Fibroblast of lung (primary cell): ENCODE measurements at regions not wholly inside any gene's neighbourhood (a gene's known extent, or its start where the extent isn't known, plus 50 kb on each side); places are given as distances from the start of the nearest gene placed in this dataset.

Experiments used
- DNase-seq, 2 donors: peaks; one replicate each; pipeline versions ENCODE4 v3.0.0 to v3.0.0-alpha.2; 2010; ENCODE audit warnings: low read depth in 2 of 2
- H2AFZ ChIP-seq: 2 replicates; pipeline ENCODE4 v1.5.1; 2012; ENCODE audit warnings: low read length, control low read depth, inconsistent platforms
- H3K27ac ChIP-seq: 2 replicates; pipeline ENCODE4 v1.5.1; 2011; ENCODE audit warnings: low read length, control low read depth; ENCODE audit not compliant: insufficient read depth
- H3K27me3 ChIP-seq: 2 replicates; pipeline ENCODE4 v1.5.1; 2011; ENCODE audit warnings: mild to moderate bottlenecking, low read length; ENCODE audit not compliant: control insufficient read depth, insufficient read depth
- H3K36me3 ChIP-seq: 2 replicates; pipeline ENCODE4 v1.5.1; 2011; ENCODE audit warnings: low read length; ENCODE audit not compliant: control insufficient read depth, insufficient read depth
- H3K4me1 ChIP-seq: 2 replicates; pipeline ENCODE4 v1.5.1; 2011; ENCODE audit warnings: low read length; ENCODE audit not compliant: control insufficient read depth, insufficient read depth; ENCODE audit errors: extremely low read depth
- H3K4me2 ChIP-seq: 2 replicates; pipeline ENCODE4 v1.5.1; 2011; ENCODE audit warnings: low read length, control low read depth; ENCODE audit not compliant: insufficient read depth; ENCODE audit errors: extremely low read depth
- H3K4me3 ChIP-seq, 4 experiments: fragments of 200-600 bp in 1 of 4; sonication (generic) in 1 of 4; replicated peaks in 1 of 4; 2 replicates each; pipeline ENCODE4 v1.5.1; 2011 to 2016; ENCODE audit warnings: low read length in 4 of 4, low read depth in 3 of 4, mild to moderate bottlenecking in 3 of 4, control low read depth in 2 of 4, inconsistent platforms in 1 of 4, mixed read lengths in 1 of 4; ENCODE audit not compliant: insufficient read depth in 1 of 4; ENCODE audit errors: control extremely low read depth in 1 of 4
- H3K79me2 ChIP-seq: 2 replicates; pipeline ENCODE4 v1.5.1; 2012; ENCODE audit warnings: mild to moderate bottlenecking, low read length, inconsistent platforms; ENCODE audit not compliant: control insufficient read depth, insufficient read depth
- H3K9ac ChIP-seq: 2 replicates; pipeline ENCODE4 v1.5.1; 2011; ENCODE audit warnings: mild to moderate bottlenecking, low read length, control low read depth; ENCODE audit not compliant: insufficient read depth
- H3K9me3 ChIP-seq: 2 replicates; pipeline ENCODE4 v1.5.1; 2012; ENCODE audit warnings: low read depth, low read length; ENCODE audit not compliant: control insufficient read depth, insufficient read depth
- H4K20me1 ChIP-seq: 2 replicates; pipeline ENCODE4 v1.5.1; 2011; ENCODE audit warnings: low read length; ENCODE audit not compliant: control insufficient read depth, insufficient read depth; ENCODE audit errors: extremely low read depth
- EZH2 ChIP-seq: IDR thresholded peaks from 2 replicates; pipeline ENCODE4 v1.5.1; 2012; ENCODE audit warnings: low read length, control low read depth, mild to moderate bottlenecking; ENCODE audit errors: missing control alignments
- TF ChIP-seq, protein P1 (sequence below), 2 donors: IDR thresholded peaks in 1 of 2; conservative IDR thresholded peaks in 1 of 2; 1 replicate in 1 of 2; 2 replicates in 1 of 2; pipeline ENCODE4 v1.5.1; 2011 to 2012; ENCODE audit warnings: low read length in 2 of 2, control low read depth in 1 of 2, inconsistent platforms in 1 of 2, low read depth in 1 of 2, mild to moderate bottlenecking in 1 of 2

- Histone ChIP-seq H3K9me3 (no peaks in the 10 kb centered on the region), H3K4me3 (no peak overlapping the region), H4K20me1 (no peaks in the 10 kb centered on the region), H3K4me2 (no peak overlapping the region), H2AFZ (no peak overlapping the region), H3K4me1 (no peaks in the 10 kb centered on the region), H3K9ac (no peak overlapping the region), H3K79me2 (no peaks in the 10 kb centered on the region), H3K36me3 (no peaks in the 10 kb centered on the region), H3K27me3 (no peaks in the 10 kb centered on the region), H3K27ac (no peak overlapping the region)
- DNase-seq = no peak
- TF ChIP-seq, protein P1, sequence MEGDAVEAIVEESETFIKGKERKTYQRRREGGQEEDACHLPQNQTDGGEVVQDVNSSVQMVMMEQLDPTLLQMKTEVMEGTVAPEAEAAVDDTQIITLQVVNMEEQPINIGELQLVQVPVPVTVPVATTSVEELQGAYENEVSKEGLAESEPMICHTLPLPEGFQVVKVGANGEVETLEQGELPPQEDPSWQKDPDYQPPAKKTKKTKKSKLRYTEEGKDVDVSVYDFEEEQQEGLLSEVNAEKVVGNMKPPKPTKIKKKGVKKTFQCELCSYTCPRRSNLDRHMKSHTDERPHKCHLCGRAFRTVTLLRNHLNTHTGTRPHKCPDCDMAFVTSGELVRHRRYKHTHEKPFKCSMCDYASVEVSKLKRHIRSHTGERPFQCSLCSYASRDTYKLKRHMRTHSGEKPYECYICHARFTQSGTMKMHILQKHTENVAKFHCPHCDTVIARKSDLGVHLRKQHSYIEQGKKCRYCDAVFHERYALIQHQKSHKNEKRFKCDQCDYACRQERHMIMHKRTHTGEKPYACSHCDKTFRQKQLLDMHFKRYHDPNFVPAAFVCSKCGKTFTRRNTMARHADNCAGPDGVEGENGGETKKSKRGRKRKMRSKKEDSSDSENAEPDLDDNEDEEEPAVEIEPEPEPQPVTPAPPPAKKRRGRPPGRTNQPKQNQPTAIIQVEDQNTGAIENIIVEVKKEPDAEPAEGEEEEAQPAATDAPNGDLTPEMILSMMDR (conservative IDR thresholded peaks at IDR 0.05 in 1 of 2, IDR thresholded peaks at IDR 0.05 in 1 of 2; ENCODE audit: low read depth in 1 of 2, low read length in 2 of 2) = no peak
- no peak for TF ChIP-seq EZH2
Observed at GRCh38 chr4:171588051-171588545, 225.1 kb upstream of the GALNTL6 start.

DNA sequence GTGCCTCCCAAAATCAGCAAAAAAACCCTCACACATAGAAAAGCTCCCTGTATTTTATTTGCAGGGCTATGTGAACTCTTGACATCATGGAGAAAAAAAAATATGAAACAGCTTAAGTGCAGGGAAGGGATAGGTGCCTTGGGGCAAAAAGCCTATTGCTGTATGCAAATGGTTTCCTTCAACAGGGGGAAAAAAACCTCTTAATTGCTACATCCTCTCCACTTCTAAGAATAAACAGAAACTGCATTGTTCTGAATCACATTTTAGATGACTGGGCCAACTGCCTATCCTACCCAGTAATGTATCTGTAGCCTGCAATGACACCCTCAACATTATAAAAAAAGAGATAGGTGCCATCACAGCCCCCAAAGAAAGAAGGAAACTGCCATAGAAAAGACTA, 229.4 kb upstream of the GALNTL6 start:
- no peak for DNase-seq
- Histone ChIP-seq H3K36me3 (no peaks in the 10 kb centered on the region), H3K27me3 (no peaks in the 10 kb centered on the region), H3K9ac (no peak overlapping the region), H4K20me1 (no peaks in the 10 kb centered on the region), H3K27ac (no peak overlapping the region), H3K79me2 (no peaks in the 10 kb centered on the region), H3K4me1 (no peaks in the 10 kb centered on the region), H3K9me3 (no peaks in the 10 kb centered on the region), H3K4me3 (no peak overlapping the region), H3K4me2 (no peak overlapping the region), H2AFZ (no peak overlapping the region)
- no peak for TF ChIP-seq EZH2
- TF ChIP-seq, protein P1 (conservative IDR thresholded peaks at IDR 0.05 in 1 of 2, IDR thresholded peaks at IDR 0.05 in 1 of 2; ENCODE audit: low read depth in 1 of 2, low read length in 2 of 2) = no peak

- Histone ChIP-seq H3K9me3 (no peaks in the 10 kb centered on the region), H3K27me3 (no peaks in the 10 kb centered on the region), H3K4me2 (no peak overlapping the region), H3K79me2 (no peaks in the 10 kb centered on the region), H3K4me1 (no peaks in the 10 kb centered on the region), H2AFZ (no peak overlapping the region), H3K9ac (no peak overlapping the region), H3K36me3 (no peaks in the 10 kb centered on the region), H3K4me3 (no peak overlapping the region), H3K27ac (no peak overlapping the region), H4K20me1 (no peaks in the 10 kb centered on the region)
- DNase-seq = no peak
- TF ChIP-seq, protein P1 (conservative IDR thresholded peaks at IDR 0.05 in 1 of 2, IDR thresholded peaks at IDR 0.05 in 1 of 2; ENCODE audit: low read depth in 1 of 2, low read length in 2 of 2) = no peak
- TF ChIP-seq EZH2 = no peak
Observed at GRCh38 chr4:171582961-171583581, 230.1 kb upstream of the GALNTL6 start.
